ENCODE measurements at regions not wholly inside any gene's neighbourhood (a gene's known extent, or its start where the extent isn't known, plus 50 kb on each side); places are given as distances from the start of the nearest gene placed in this dataset.

DNA sequence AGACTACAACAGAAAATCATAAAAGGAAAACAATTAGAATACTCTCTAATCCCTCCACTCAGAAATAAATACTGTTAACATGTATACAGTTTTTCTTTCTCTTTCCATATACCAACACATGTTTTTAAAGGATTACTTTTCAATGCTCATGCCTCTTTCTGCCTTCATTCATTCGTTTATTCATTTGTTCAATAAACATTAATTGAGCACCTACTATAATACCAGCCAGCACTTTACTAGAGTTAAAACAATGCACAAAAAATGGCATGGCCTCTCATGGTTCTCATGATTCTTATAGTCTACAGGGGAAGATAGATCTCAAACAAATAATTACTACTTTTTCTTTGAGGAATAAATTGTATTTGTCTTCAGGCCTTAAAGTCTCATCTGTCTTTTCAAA, 70.3 kb upstream of the RIPOR2 start:
- TF ChIP-seq CTCF (IDR thresholded peaks at IDR 0.05): no peak
- no peak for TF ChIP-seq EZH2 (IDR thresholded peaks at IDR 0.05; ENCODE audit: borderline replicate concordance, insufficient read depth, low read depth, low read length, poor library complexity, severe bottlenecking)
